Type B pancreatic cell (in vitro differentiated cells): ENCODE measurements at regions not wholly inside any gene's neighbourhood (a gene's known extent, or its start where the extent isn't known, plus 50 kb on each side); places are given as distances from the start of the nearest gene placed in this dataset.
A peak's percentile ranks its signal among the peaks of the same experiment; 100 is the strongest.

Experiments used
- DNase-seq: peaks from one replicate; pipeline ENCODE4 v3.0.0; 2021; ENCODE audit warnings: mixed read lengths; ENCODE audit not compliant: unreplicated experiment; ENCODE audit errors: extremely low spot score
- H3K27ac Mint-ChIP-seq: 2 replicates; pipeline ENCODE4 v1.8.0; 2021; ENCODE audit warnings: mild to moderate bottlenecking, mixed read lengths
- H3K27me3 Mint-ChIP-seq: 2 replicates; pipeline ENCODE4 v1.8.0; 2021; ENCODE audit warnings: mixed read lengths
- H3K36me3 Mint-ChIP-seq: 2 replicates; pipeline ENCODE4 v1.8.0; 2021; ENCODE audit warnings: mixed read lengths
- H3K4me1 Mint-ChIP-seq: one replicate; pipeline ENCODE4 v1.8.0; 2021; ENCODE audit warnings: mixed read lengths; ENCODE audit not compliant: unreplicated experiment
- H3K4me3 Mint-ChIP-seq: 2 replicates; pipeline ENCODE4 v1.8.0; 2021; ENCODE audit warnings: mild to moderate bottlenecking, mixed read lengths
- H3K9me3 Mint-ChIP-seq: 2 replicates; pipeline ENCODE4 v1.8.0; 2021; ENCODE audit warnings: mixed read lengths
- CTCF ChIP-seq: fragments of 200-600 bp; sonication (generic); conservative IDR thresholded peaks from 2 replicates; pipeline ENCODE4 v1.5.0; 2021; ENCODE audit warnings: antibody characterized with exemption, mild to moderate bottlenecking

- H3K9me3 Mint-ChIP-seq: no peaks in the 10 kb centered on the region
- no peak overlapping the region for H3K4me3 Mint-ChIP-seq
- no peaks in the 10 kb centered on the region for H3K4me1 Mint-ChIP-seq
- H3K27me3 Mint-ChIP-seq: peaks cover under 1% of the 10 kb centered on the region
- H3K36me3 Mint-ChIP-seq: no peaks in the 10 kb centered on the region
- no peak for TF ChIP-seq CTCF
- no peak for DNase-seq
- no peak overlapping the region for H3K27ac Mint-ChIP-seq
These were observed 100.8 kb upstream of the CXorf66 start for GRCh38 chrX:140065961-140066662.

GRCh38 chrX:140064993-140065392, 99.7 kb upstream of the CXorf66 start:
- Mint-ChIP-seq H3K36me3 (no peaks in the 10 kb centered on the region), H3K9me3 (no peaks in the 10 kb centered on the region), H3K27ac (no peak overlapping the region), H3K27me3 (peaks cover 9% of the 10 kb centered on the region), H3K4me1 (no peaks in the 10 kb centered on the region), H3K4me3 (no peak overlapping the region)
- no peak for TF ChIP-seq CTCF
- no peak for DNase-seq

GRCh38 chrX:140057001-140057411, 91.7 kb upstream of the CXorf66 start:
- Mint-ChIP-seq H3K27ac (no peak overlapping the region), H3K36me3 (no peaks in the 10 kb centered on the region), H3K27me3 (peaks cover 43% of the 10 kb centered on the region), H3K4me1 (peaks cover 6% of the 10 kb centered on the region), H3K9me3 (no peaks in the 10 kb centered on the region), H3K4me3 (peak overlapping the region; percentile 40)
- peak; percentile 97 for TF ChIP-seq CTCF
- DNase-seq: peak; percentile 84

- peaks cover 38% of the 10 kb centered on the region for H3K27me3 Mint-ChIP-seq
- H3K36me3 Mint-ChIP-seq: no peaks in the 10 kb centered on the region
- no peak for DNase-seq
- H3K9me3 Mint-ChIP-seq: no peaks in the 10 kb centered on the region
- no peak overlapping the region for H3K27ac Mint-ChIP-seq
- peaks cover 6% of the 10 kb centered on the region for H3K4me1 Mint-ChIP-seq
- TF ChIP-seq CTCF: no peak
- H3K4me3 Mint-ChIP-seq: no peak overlapping the region
These were observed 88.5 kb upstream of the CXorf66 start for GRCh38 chrX:140053846-140054245.

GRCh38 chrX:140050906-140051305, 85.6 kb upstream of the CXorf66 start:
- no peaks in the 10 kb centered on the region for H3K36me3 Mint-ChIP-seq
- no peak overlapping the region for H3K4me3 Mint-ChIP-seq
- no peak for DNase-seq
- peaks cover 32% of the 10 kb centered on the region for H3K27me3 Mint-ChIP-seq
- H3K4me1 Mint-ChIP-seq: no peaks in the 10 kb centered on the region
- H3K27ac Mint-ChIP-seq: no peak overlapping the region
- TF ChIP-seq CTCF: peak; percentile 82
- no peaks in the 10 kb centered on the region for H3K9me3 Mint-ChIP-seq
